ENCODE measurements at regions not wholly inside any gene's neighbourhood (a gene's known extent, or its start where the extent isn't known, plus 50 kb on each side); places are given as distances from the start of the nearest gene placed in this dataset.

DNA sequence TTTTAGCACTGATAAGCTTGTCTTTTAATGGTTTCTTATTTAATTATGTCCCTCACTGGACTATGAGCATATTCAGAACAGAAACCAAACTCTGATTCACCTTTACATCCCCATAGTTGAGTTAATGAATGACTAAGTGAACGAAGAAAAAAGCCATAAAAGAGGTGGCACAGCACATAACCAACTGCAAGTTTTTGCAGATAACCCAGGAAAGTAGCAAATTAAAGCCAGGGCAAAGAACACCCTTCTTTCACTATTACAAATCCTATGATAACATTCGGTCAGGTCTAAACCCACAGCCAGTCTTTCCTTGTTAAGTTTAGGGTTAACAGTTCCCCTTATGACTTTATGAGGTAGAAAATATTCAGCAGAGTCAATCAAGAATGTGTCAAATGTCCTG, 102.7 kb downstream of the RIN2 start:
- TF ChIP-seq, protein P1, sequence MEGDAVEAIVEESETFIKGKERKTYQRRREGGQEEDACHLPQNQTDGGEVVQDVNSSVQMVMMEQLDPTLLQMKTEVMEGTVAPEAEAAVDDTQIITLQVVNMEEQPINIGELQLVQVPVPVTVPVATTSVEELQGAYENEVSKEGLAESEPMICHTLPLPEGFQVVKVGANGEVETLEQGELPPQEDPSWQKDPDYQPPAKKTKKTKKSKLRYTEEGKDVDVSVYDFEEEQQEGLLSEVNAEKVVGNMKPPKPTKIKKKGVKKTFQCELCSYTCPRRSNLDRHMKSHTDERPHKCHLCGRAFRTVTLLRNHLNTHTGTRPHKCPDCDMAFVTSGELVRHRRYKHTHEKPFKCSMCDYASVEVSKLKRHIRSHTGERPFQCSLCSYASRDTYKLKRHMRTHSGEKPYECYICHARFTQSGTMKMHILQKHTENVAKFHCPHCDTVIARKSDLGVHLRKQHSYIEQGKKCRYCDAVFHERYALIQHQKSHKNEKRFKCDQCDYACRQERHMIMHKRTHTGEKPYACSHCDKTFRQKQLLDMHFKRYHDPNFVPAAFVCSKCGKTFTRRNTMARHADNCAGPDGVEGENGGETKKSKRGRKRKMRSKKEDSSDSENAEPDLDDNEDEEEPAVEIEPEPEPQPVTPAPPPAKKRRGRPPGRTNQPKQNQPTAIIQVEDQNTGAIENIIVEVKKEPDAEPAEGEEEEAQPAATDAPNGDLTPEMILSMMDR (IDR thresholded peaks at IDR 0.05; ENCODE audit: insufficient read depth, low read depth, low read length): no peak
- TF ChIP-seq EZH2 (IDR thresholded peaks at IDR 0.05; ENCODE audit: insufficient read depth, low read length): no peak
